Heart left ventricle (tissue), 16 donors: ENCODE measurements at regions not wholly inside any gene's neighbourhood (a gene's known extent, or its start where the extent isn't known, plus 50 kb on each side); places are given as distances from the start of the nearest gene placed in this dataset.

Experiments
- ATAC-seq, 4 donors: fragments of 200-7000 bp; cut with Tn5 transposase; one replicate each; pipeline ENCODE4 v1.9.1; 2020 to 2022; ENCODE audit warnings: moderate library complexity in 4 of 4, mild to moderate bottlenecking in 3 of 4, moderate number of reproducible peaks in 1 of 4
- DNase-seq, 5 donors: peaks; one replicate each; pipeline ENCODE4 v3.0.0-alpha.2; 2020
- H3K27ac ChIP-seq, 12 donors: fragments of 200-600 bp; sonication (generic) in 4 of 12; one replicate each; pipeline versions ENCODE4 v1.5.0 to v1.8.0; 2016 to 2022; ENCODE audit warnings: mild to moderate bottlenecking in 2 of 12
- H3K27me3 ChIP-seq, 9 donors: fragments of 200-600 bp; sonication (generic) in 2 of 9; one replicate each; pipeline versions ENCODE4 v1.5.1 to v1.8.0; 2016 to 2022; ENCODE audit warnings: mild to moderate bottlenecking in 3 of 9
- H3K36me3 ChIP-seq, 9 donors: fragments of 200-600 bp; sonication (generic) in 2 of 9; one replicate each; pipeline versions ENCODE4 v1.5.0 to v1.8.0; 2018 to 2022; ENCODE audit warnings: mild to moderate bottlenecking in 2 of 9
- H3K4me1 ChIP-seq, 12 donors: fragments of 200-600 bp; sonication (generic) in 4 of 12; one replicate each; pipeline versions ENCODE4 v1.5.0 to v1.8.0; 2016 to 2022; ENCODE audit warnings: mild to moderate bottlenecking in 3 of 12
- H3K4me3 ChIP-seq, 12 donors: fragments of 200-600 bp; sonication (generic) in 4 of 12; one replicate each; pipeline versions ENCODE4 v1.5.0 to v1.8.0; 2017 to 2022; ENCODE audit warnings: mild to moderate bottlenecking in 9 of 12, moderate library complexity in 4 of 12
- H3K9me3 ChIP-seq, 12 donors: fragments of 200-600 bp; sonication (generic) in 4 of 12; one replicate each; pipeline versions ENCODE4 v1.5.0 to v1.8.0; 2016 to 2022; ENCODE audit warnings: mild to moderate bottlenecking in 1 of 12
- CTCF ChIP-seq, 12 donors: fragments of 200-600 bp; sonication (generic) in 4 of 12; IDR thresholded peaks; one replicate each; pipeline versions ENCODE4 v1.5.0 to v1.8.0; 2018 to 2022; ENCODE audit warnings: antibody characterized with exemption in 12 of 12, mild to moderate bottlenecking in 5 of 12
- POLR2A ChIP-seq, 2 donors: fragments of 450-650 bp; IDR thresholded peaks; one replicate each; pipeline ENCODE4 v1.6.1; 2017; ENCODE audit warnings: antibody characterized with exemption in 2 of 2, mild to moderate bottlenecking in 2 of 2, moderate library complexity in 2 of 2
- WGBS, 4 donors: extraction: QIAGEN DNeasy Blood & Tissue Kit in 2 of 4; methylation state at CpG; one replicate each; pipeline versions ENCODE4 v1.1.5 to v1.1.7; 2013 to 2018; 5-methylcytosine and 5-hydroxymethylcytosine counted together
- intact Hi-C, 10 donors: fragments of 100-400 bp; cut with DNase I; formaldehyde crosslinking; loops; one replicate each; pipeline versions ENCODE4 v1.11.1 to v1.14.2; 2022
- donor health status: ischemic (EF 13 %, LVEDD 7.1; RV severe dilation, severe dysfunction).
- donor health status: healthy with polysubstance abuse.
- donor health status: DM: no; HTN: yes; CAD: no.
- donor health status: DM: no; HTN: no; CAD: no.
- donor health status: ischemic (EF 25% LVEDD 6.9; RV normal size, moderate dysfunction).
- donor health status: ischemic (EF 25% LVEDD 5.7; RV mildly dilated, moderate dysfunction).
- donor health status: healthy.
- donor health status: DM: yes; HTN: yes; CAD: no.
- donor health status: ischemic (EF 35%, LVEDD 5.7; RV mildly dilated, moderate dysfunction).
- donor health status: nonischemic (EF 11% LVEDD 7.7; RV severe dilation, severe dysfunction).
- donor health status: DM: yes; HTN: yes; CAD: no.
- donor health status: PGD.
- donor health status: ischemic (EF 29% LVEDD 5.4; RV normal size, mild dysfunction).
- donor health status: nonischemic (EF 23%, LVEDD 6.1; RV moderate dilation, normal function).

GRCh38 chr1:13970631-13971247 is 270.8 kb downstream of the PRDM2 start:
- no peaks in the 10 kb centered on the region for H3K36me3 ChIP-seq

GRCh38 chr1:13976485-13976884 is 276.5 kb downstream of the PRDM2 start:
- H3K36me3 ChIP-seq: no peaks in the 10 kb centered on the region
- no peak for ATAC-seq
- DNase-seq: no peak
- H3K27me3 ChIP-seq: peaks cover 0 to 7% (median 0%) of the 10 kb centered on the region in 9 donors
- WGBS, 4 donors: 68 to 84% (median 78%) methylated on average over 2 of the region's 2 CpGs
- peaks cover 0 to 5% (median 0%) of the 10 kb centered on the region in 12 donors for H3K9me3 ChIP-seq
- no peak for TF ChIP-seq CTCF (IDR thresholded peaks at IDR 0.05)
- TF ChIP-seq POLR2A (IDR thresholded peaks at IDR 0.05): no peak
- intact Hi-C loops: no loop called here
- no peak overlapping the region for H3K27ac ChIP-seq
- H3K4me3 ChIP-seq: no peak overlapping the region
- H3K4me1 ChIP-seq: no peaks in the 10 kb centered on the region

More at GRCh38 chr1:13970631-13971247, 270.8 kb downstream of the PRDM2 start:
- no peak overlapping the region for H3K27ac ChIP-seq
- no peak for ATAC-seq
- peaks cover 0 to 20% (median 0%) of the 10 kb centered on the region in 9 donors for H3K27me3 ChIP-seq
- no peaks in the 10 kb centered on the region for H3K4me1 ChIP-seq
- H3K4me3 ChIP-seq: no peak overlapping the region
- peaks cover 0 to 21% (median 11%) of the 10 kb centered on the region in 12 donors for H3K9me3 ChIP-seq
- DNase-seq: no peak
- intact Hi-C loops: no loop called here
- TF ChIP-seq CTCF (IDR thresholded peaks at IDR 0.05): no peak
- no peak for TF ChIP-seq POLR2A (IDR thresholded peaks at IDR 0.05)

- no peak for ATAC-seq
- WGBS, 4 donors: 90 to 99% (median 92%) methylated on average over 2 of the region's 2 CpGs
- TF ChIP-seq POLR2A (IDR thresholded peaks at IDR 0.05) (no peak), CTCF (IDR thresholded peaks at IDR 0.05) (no peak)
- no peaks in the 10 kb centered on the region for H3K4me1 ChIP-seq
- H3K9me3 ChIP-seq: no peaks in the 10 kb centered on the region
- H3K4me3 ChIP-seq: no peak overlapping the region
- intact Hi-C loops: no loop called here
- DNase-seq: no peak
- H3K27ac ChIP-seq: no peak overlapping the region
- H3K36me3 ChIP-seq: no peaks in the 10 kb centered on the region
- peaks cover 0 to 4% (median 0%) of the 10 kb centered on the region in 9 donors for H3K27me3 ChIP-seq
Observed at GRCh38 chr1:13981142-13981541, 281.2 kb downstream of the PRDM2 start.

- Histone ChIP-seq H3K27ac (no peak overlapping the region), H3K36me3 (no peaks in the 10 kb centered on the region), H3K9me3 (no peaks in the 10 kb centered on the region), H3K4me1 (no peaks in the 10 kb centered on the region), H3K4me3 (no peak overlapping the region), H3K27me3 (no peaks in the 10 kb centered on the region)
- TF ChIP-seq POLR2A (IDR thresholded peaks at IDR 0.05) (no peak), CTCF (IDR thresholded peaks at IDR 0.05) (no peak)
- no peak for DNase-seq
- intact Hi-C loops: no loop called here
- WGBS, 4 donors: 88 to 93% (median 90%) methylated on average over 9 to 17 of the region's 17 CpGs
- no peak for ATAC-seq
Observed at GRCh38 chr1:13983393-13983792, 283.4 kb downstream of the PRDM2 start.
